NCI-H82 (cell line): ENCODE measurements at regions not wholly inside any gene's neighbourhood (a gene's known extent, or its start where the extent isn't known, plus 50 kb on each side); places are given as distances from the start of the nearest gene placed in this dataset.

ENCODE experiments used
- DNase-seq: peaks from one replicate; lab custom pipeline; 2025; lab: John Stamatoyannopoulos, UW

DNA sequence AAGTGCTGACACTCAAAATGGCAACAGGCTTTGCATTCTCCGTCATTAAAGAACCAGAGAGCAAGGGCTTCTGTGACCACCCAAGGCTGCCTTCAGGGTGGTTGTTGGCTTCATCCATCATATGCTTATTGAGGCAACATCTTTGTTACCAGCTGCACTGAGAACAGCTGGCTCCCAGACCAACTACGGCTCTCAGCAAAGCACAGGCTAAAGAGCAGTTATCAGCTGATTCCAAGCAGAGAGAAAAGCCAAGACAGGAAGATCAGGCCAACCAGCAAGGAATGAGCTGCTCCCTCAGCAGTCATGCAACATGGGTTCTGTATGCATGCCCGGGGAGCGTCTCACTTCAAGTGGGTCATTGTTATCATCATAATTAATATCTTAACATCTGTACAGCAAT lies 358.9 kb downstream of the ACTL7B start:
- no peak for DNase-seq

GRCh38 chr9:108489567-108489966 lies 366.2 kb downstream of the ACTL7B start:
- no peak for DNase-seq

GRCh38 chr9:108486831-108487230 lies 369.0 kb downstream of the ACTL7B start:
- DNase-seq: no peak

- DNase-seq: no peak
Observed at GRCh38 chr9:108484468-108484867, 371.3 kb downstream of the ACTL7B start.

GRCh38 chr9:108483676-108484075 lies 372.1 kb downstream of the ACTL7B start:
- no peak for DNase-seq

DNA sequence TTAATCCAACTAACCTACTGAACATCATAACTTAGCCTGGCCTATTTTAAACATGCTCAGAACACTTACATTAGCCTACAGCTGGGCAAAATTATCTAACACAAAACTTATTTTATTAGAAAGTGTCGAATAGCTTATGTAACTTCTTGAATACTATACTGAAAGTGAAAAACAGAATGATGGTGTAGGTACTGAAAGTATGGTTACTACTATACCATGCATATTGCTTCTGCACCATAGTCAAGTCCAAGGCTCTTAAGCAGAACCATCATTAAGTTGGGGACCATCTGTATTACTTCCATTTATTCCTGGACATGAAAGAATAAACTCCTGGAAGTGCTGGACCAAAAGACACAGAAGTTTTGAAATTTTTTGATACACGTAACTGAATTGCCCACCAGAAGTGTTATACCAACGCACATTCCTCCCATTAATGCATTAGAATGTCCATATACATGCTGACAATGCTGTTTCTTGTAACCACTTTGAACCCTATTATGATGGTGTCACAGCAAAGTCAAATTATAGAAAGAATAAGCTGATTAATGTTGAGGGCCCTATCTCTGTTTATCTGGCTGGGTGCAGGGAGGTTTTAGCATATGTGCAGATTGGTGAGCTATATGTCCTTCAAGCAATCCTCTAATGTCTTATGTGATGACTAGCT lies 375.7 kb downstream of the ACTL7B start:
- peak; percentile 42 for DNase-seq

DNA sequence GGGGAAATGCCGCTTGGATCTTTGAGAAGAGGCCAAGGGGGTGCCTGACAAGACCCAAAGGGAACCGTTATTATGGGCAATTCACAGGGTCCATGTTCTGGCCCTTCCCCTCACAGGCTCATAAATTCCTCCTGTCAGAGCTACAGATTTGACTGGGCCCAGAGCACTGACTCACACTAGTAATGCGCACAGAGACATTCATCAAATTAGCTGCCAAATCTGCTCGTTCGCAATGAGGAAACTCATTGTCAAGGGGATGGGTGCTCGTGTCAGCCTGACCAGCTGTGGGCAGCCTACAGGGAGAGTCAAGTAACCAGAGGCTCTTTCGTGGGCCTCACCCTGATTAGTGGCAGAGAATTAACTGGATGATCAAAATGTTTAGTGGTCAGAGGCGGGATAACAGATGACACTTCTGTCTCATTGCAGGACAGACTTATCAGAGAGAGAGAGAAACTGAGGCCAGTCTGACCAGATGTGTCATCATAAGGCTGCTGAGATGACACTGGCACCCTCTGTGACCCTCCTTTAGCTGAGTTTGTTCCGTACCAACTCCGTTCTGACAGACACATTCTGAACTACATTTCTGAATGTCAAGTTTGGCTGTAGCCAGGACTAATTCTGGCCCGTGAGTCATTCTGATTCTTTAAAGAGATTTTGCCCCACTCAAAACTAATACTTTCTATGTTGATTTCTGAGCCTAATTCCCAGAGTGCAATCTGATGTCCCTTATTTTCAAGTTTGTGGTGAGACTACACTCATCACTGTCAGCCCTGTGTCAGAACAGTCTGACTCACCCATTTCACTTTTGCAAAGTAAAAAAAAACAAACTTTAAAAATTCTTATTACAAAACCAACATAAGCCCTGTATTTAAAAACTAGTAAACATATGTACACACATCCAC lies 377.1 kb downstream of the ACTL7B start:
- DNase-seq: peak; percentile 47

DNA sequence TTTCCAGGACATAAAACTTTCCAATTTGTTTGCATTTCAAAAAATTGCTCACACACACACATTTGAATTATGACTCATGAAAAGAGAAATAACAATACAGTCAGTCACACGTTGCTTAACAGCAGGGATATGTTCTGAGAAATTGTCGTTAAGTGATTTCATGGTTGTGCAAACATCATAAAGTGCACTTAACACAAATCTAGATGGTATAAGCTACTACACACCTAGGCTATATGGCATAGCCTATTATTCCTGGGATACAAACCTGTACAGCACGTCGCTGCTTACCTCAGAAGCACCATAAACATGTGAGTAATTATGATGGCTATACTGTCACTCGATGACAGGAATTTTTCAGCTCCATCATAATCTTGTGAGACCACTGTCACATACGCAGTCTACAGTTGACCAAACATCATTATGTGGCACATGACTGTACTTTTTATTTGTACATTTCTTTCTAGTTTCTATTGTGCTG lies 378.2 kb downstream of the ACTL7B start:
- no peak for DNase-seq

DNA sequence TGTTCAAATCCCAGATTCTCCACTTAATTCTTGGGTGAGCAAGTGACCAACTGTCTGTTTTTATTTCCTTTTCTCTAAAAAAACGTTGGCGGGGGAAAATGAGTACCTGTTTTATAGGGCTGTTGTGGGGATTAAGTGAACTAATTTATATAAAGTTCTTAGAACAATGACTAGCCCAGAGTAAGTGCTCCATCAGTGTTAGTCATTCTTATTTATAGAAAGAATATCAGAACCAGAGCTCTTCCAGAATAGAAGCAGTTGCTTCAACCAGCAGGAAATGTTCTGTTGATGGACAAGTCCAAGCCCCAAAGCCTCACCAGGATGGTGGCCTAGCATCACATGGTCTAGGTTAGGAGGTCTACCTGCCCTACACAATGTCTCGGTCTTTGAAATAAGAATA lies 379.2 kb downstream of the ACTL7B start:
- no peak for DNase-seq

DNA sequence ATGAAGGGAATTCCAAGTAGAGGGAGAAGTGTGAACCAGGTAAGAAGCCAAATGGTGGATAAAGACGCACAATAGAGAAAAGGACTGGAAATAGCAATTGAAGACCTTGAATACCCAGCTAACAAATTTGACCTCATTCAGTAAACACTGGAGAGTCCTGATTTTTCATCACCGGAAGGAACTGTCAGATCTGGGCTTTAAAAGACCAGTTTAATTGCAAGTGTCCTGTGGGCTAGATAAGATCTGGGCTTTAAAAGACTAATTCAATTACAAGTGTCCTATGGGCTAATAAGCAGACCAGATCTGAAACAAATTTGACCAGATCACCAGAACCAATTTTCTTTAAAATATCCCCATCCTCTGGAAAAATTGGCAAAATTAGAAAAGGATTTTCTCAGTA lies 380.0 kb downstream of the ACTL7B start:
- DNase-seq: no peak

GRCh38 chr9:108474356-108474755 lies 381.4 kb downstream of the ACTL7B start:
- no peak for DNase-seq

DNA sequence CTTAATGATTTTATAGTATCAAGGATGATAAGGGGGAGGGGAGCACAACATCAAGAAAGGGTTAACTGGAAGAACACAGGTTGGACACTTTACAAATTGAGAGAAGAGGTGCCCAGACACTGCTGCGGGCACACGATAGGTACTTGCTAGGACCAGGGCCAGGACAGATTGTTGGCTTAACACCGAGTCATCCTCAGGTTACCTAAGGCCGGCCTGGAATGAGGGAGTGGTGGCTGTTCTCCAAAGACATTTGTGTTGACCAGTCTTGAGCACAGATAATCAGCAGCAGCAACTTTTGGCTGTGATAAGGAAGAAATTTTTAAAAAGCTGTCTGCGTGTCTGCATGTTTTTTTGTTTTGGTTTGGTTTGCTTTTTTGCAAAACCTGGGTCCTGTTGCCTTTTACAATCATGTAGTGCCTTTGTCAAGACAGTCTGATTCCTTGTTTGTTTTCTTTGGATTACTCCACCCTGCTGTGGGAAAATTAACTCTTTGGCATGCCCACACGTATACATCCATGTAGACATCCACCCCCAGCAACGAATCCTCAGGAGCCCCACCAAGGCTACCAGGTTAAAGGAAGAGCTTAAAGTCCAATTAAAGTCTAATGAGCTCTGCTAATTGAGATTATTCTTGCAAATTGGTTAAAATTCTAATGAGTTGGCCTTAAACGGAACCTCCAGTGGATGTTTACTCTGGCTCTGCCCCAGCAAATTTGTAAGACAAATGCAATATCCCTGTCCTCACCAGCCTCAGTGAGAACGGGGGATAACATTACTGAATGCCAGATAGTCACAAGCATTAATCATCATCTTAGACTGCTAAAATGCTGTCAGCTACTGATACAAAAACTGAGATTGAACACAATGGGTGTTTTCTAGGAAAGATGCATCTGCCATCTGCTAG lies 382.3 kb downstream of the ACTL7B start:
- peak; percentile 70 for DNase-seq

GRCh38 chr9:108469654-108470053 lies 386.1 kb downstream of the ACTL7B start:
- DNase-seq: no peak

- peak; percentile 78 for DNase-seq
Observed at GRCh38 chr9:108468364-108468763, 387.4 kb downstream of the ACTL7B start.

- DNase-seq: no peak
Observed at GRCh38 chr9:108467653-108468324, 388.0 kb downstream of the ACTL7B start.

DNA sequence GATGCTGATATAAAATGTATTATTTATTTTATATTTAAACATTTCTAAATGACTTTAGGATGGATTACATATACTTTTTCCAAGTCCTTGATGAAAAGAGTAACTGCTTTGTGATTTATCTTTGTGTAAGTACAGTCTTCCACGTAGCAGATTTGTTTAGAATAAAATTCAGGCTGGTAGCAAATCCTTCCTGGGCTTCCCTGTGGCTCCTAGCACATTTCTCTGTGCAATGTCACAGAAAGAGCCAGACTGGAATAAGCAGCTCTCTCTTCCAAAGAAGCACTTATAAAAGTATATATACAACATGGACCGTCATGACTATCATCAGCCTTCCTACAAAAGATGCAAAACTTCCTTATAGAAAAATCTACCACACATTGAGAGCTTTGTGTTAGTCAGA lies 388.6 kb downstream of the ACTL7B start:
- no peak for DNase-seq

- no peak for DNase-seq
Observed at GRCh38 chr9:108466304-108466703, 389.5 kb downstream of the ACTL7B start.

GRCh38 chr9:108463932-108464606 lies 391.7 kb downstream of the ACTL7B start:
- no peak for DNase-seq

DNA sequence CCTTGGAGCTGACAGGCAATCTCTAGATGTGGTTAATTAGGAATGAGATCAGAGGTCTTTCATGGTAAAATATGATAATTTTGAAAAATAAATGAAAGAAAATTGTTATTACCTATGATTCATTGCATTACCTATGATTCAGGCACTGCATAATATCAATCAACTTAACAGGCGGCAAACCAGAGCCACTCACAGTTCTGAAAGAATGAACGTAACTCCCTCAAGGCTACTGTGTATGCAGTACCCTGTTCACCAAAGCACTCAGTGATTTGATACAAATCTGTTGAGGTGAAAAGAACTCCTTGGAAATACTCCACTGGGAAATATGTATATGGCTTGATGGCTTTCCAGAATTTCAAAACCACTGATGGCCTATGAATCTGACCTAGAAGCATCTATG lies 398.9 kb downstream of the ACTL7B start:
- no peak for DNase-seq

- no peak for DNase-seq
Observed at GRCh38 chr9:108445431-108446071, 410.2 kb downstream of the ACTL7B start.
